GM12891 (cell line): ENCODE measurements at regions not wholly inside any gene's neighbourhood (a gene's known extent, or its start where the extent isn't known, plus 50 kb on each side); places are given as distances from the start of the nearest gene placed in this dataset.

Experiments used
- PAX5 ChIP-seq: IDR thresholded peaks from 2 replicates; pipeline ENCODE4 v1.6.1; 2011; ENCODE audit warnings: low read length, moderate library complexity, mild to moderate bottlenecking; ENCODE audit not compliant: insufficient read depth, severe bottlenecking
- POLR2A ChIP-seq: IDR thresholded peaks from 2 replicates; pipeline ENCODE4 v1.6.1; 2011; ENCODE audit warnings: low read depth, low read length, control low read depth
- POLR2AphosphoS5 ChIP-seq: IDR thresholded peaks from 2 replicates; pipeline ENCODE4 v1.6.1; 2011; ENCODE audit warnings: low read depth, low read length, control low read depth
- POU2F2 ChIP-seq: IDR thresholded peaks from 2 replicates; pipeline ENCODE4 v1.6.1; 2011; ENCODE audit warnings: low read depth, mild to moderate bottlenecking, control low read depth, low read length, moderate library complexity
- SPI1 ChIP-seq: IDR thresholded peaks from 2 replicates; pipeline ENCODE4 v1.6.1; 2011; ENCODE audit warnings: low read depth, low read length, control low read depth
- TAF1 ChIP-seq: IDR thresholded peaks from 2 replicates; pipeline ENCODE4 v1.6.1; 2011; ENCODE audit warnings: low read depth, low read length, control low read depth

GRCh38 chr4:19623866-19624265, 627.8 kb upstream of the SLIT2 start:
- no peak for TF ChIP-seq POLR2AphosphoS5
- TF ChIP-seq POU2F2: no peak
- TF ChIP-seq TAF1: no peak
- no peak for TF ChIP-seq SPI1
- no peak for TF ChIP-seq POLR2A
- no peak for TF ChIP-seq PAX5
